ENCODE measurements at regions not wholly inside any gene's neighbourhood (a gene's known extent, or its start where the extent isn't known, plus 50 kb on each side); places are given as distances from the start of the nearest gene placed in this dataset.

- DNase-seq = no peak
- H3K4me3 ChIP-seq (ENCODE audit: low read depth, low read length) = no peak overlapping the region
- H3K36me3 ChIP-seq (replicated peaks) = no peaks in the 10 kb centered on the region
- in situ Hi-C loops (cut with HindIII; ENCODE audit: low pct_ligation_motif_present, low sequenced_read_pairs) = no loop called here
- no peaks in the 10 kb centered on the region for H3K27me3 ChIP-seq (replicated peaks)
- H3K27ac ChIP-seq = no peak overlapping the region
- TF ChIP-seq, protein P1, sequence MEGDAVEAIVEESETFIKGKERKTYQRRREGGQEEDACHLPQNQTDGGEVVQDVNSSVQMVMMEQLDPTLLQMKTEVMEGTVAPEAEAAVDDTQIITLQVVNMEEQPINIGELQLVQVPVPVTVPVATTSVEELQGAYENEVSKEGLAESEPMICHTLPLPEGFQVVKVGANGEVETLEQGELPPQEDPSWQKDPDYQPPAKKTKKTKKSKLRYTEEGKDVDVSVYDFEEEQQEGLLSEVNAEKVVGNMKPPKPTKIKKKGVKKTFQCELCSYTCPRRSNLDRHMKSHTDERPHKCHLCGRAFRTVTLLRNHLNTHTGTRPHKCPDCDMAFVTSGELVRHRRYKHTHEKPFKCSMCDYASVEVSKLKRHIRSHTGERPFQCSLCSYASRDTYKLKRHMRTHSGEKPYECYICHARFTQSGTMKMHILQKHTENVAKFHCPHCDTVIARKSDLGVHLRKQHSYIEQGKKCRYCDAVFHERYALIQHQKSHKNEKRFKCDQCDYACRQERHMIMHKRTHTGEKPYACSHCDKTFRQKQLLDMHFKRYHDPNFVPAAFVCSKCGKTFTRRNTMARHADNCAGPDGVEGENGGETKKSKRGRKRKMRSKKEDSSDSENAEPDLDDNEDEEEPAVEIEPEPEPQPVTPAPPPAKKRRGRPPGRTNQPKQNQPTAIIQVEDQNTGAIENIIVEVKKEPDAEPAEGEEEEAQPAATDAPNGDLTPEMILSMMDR (IDR thresholded peaks at IDR 0.05; ENCODE audit: low read depth, low read length, missing control alignments) = no peak
Observed at GRCh38 chr15:99895956-99896311, 162.7 kb upstream of the LYSMD4 start.

DNA sequence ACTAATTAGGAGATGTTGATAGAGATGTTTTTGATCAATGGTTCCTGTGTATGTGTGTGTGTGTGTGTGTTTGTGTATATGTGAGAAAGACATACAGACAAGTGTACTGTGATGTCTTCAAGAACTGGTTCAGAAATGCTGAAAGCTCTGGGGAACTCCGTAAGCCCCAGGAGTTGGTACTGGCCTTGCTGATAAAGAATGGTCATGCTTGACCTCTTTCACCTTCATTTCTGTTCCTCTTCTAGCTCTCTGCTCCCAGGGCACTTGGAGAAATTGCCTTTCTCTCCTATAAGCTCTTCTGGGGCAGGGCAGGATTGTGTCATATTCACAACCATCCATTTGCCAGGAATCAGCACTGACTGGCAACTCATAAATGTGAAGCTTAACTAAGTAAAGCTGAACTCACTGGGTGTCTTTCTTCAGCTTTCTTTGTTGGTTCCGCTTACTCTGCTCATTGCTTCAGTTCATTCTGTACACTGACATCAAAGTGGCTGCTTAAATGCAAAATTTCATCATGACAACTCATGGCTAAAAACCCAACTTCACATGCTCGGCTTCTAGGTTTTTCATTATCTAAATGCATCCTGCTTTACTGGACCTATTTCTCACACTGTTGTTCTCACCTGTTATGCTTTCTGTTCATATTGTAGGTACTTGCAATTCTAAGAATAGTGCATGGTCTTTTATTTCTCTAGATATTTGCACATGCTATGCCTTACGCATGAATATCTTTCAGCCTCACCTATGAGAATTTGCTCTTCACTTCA, 162.1 kb upstream of the LYSMD4 start:
- Histone ChIP-seq H3K27ac (no peak overlapping the region), H3K27me3 (replicated peaks) (no peaks in the 10 kb centered on the region), H3K4me3 (ENCODE audit: low read depth, low read length) (no peak overlapping the region), H3K36me3 (replicated peaks) (no peaks in the 10 kb centered on the region)
- TF ChIP-seq, protein P1 (IDR thresholded peaks at IDR 0.05; ENCODE audit: low read depth, low read length, missing control alignments) = no peak
- no peak for DNase-seq
- in situ Hi-C loops (cut with HindIII; ENCODE audit: low pct_ligation_motif_present, low sequenced_read_pairs) = no loop called here

DNA sequence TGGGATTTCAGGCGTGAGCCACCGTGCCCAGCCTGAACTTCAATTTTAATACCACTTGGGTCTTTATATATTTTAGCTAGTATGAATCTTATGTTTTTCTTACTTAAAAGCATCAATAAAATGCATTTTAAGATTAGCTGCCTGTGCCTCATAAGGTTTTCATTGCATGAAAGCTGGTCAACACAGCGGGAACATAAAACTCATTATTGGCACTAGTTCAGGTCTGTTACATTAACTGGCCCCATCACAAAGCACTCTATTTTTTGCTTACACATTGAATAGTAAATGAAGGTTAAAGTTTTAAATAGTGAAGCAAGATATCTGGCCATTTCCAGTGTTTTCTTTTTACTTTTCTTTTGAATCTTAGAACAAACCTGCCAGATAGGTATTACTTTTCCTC, 145.6 kb upstream of the LYSMD4 start:
- Histone ChIP-seq H3K4me3 (ENCODE audit: low read depth, low read length) (no peak overlapping the region), H3K27me3 (replicated peaks) (no peaks in the 10 kb centered on the region), H3K36me3 (replicated peaks) (no peaks in the 10 kb centered on the region), H3K27ac (no peak overlapping the region)
- no peak for DNase-seq
- TF ChIP-seq, protein P1 (IDR thresholded peaks at IDR 0.05; ENCODE audit: low read depth, low read length, missing control alignments) = no peak
- in situ Hi-C loops (cut with HindIII; ENCODE audit: low pct_ligation_motif_present, low sequenced_read_pairs) = no loop called here

DNA sequence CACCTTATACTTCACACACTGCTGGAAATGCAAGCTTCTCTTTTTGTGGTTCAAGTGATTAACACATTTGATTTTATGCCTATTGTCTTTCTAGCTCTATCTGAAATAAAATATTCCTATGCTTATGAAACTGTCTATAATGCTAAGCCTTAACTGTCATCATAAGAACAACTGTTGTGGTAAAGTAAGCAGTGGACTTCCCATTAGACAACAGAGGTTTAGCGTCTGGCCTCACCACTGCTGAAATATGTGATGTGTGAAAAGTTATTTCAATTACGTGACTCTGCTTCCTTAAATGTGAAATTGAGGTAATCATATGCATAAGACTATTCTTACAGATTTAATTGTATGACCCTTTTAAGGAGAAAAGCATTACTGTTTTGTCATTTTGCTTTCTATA, 140.2 kb upstream of the LYSMD4 start:
- Histone ChIP-seq H3K36me3 (replicated peaks) (no peaks in the 10 kb centered on the region), H3K27me3 (replicated peaks) (no peaks in the 10 kb centered on the region), H3K4me3 (ENCODE audit: low read depth, low read length) (no peak overlapping the region), H3K27ac (no peak overlapping the region)
- DNase-seq = no peak
- TF ChIP-seq, protein P1 (IDR thresholded peaks at IDR 0.05; ENCODE audit: low read depth, low read length, missing control alignments) = no peak
- in situ Hi-C loops (cut with HindIII; ENCODE audit: low pct_ligation_motif_present, low sequenced_read_pairs) = no loop called here

GRCh38 chr15:99863550-99864198, 130.4 kb upstream of the LYSMD4 start:
- in situ Hi-C loops (cut with HindIII; ENCODE audit: low pct_ligation_motif_present, low sequenced_read_pairs) = no loop called here
- H3K4me3 ChIP-seq (ENCODE audit: low read depth, low read length) = no peak overlapping the region
- no peaks in the 10 kb centered on the region for H3K27me3 ChIP-seq (replicated peaks)
- TF ChIP-seq, protein P1 (IDR thresholded peaks at IDR 0.05; ENCODE audit: low read depth, low read length, missing control alignments) = no peak
- DNase-seq = no peak
- H3K36me3 ChIP-seq (replicated peaks) = no peaks in the 10 kb centered on the region
- no peak overlapping the region for H3K27ac ChIP-seq
